Skin epidermis (tissue), 12 donors: ENCODE measurements at regions not wholly inside any gene's neighbourhood (a gene's known extent, or its start where the extent isn't known, plus 50 kb on each side); places are given as distances from the start of the nearest gene placed in this dataset.

Source experiments
- H3K27ac ChIP-seq, 21 experiments: fragments of 200-600 bp; sonication (generic) in 11 of 21; one replicate each; pipeline ENCODE4 v1.5.0; 2020; ENCODE audit warnings: mild to moderate bottlenecking in 3 of 21, inconsistent platforms in 2 of 21, moderate library complexity in 2 of 21
- H3K4me3 ChIP-seq, 7 experiments: fragments of 200-600 bp; sonication (generic) in 2 of 7; one replicate each; pipeline ENCODE4 v1.5.0; 2020; ENCODE audit warnings: inconsistent platforms in 2 of 7, mild to moderate bottlenecking in 2 of 7, moderate library complexity in 1 of 7

DNA sequence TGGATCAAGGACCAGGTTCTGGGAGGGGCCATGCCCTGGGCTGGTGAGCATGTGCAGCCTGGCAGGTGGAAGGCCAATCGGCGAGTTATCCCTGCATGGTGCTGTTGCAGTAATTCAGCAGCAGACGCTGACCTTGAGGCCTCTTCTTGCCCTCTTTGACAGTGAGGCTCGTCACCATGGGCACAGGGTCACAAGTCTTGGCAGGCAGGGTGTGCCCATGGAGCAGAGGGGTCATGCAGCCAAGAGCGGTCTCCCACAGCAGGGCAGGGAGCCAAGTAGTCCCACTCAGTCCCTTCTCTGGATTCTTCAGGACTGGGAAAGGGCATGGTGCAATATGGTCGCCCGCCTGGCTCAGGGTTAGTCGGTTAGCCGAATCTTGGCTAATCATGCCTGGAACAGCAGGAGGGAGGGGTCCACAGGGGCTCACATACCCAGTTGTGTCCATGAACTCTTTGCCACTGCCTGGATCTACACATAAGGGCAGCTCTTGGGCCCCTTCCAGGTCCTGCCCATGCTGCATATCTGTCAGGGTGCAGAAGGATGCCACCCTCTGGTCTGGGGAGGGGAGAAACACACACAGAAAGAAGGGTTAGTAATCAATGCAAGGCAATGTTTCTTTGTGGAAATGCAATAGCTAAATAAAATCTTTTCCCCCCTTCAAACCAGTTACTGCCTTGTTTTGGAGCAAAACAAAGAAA is 226.8 kb downstream of the SIPA1L2 start:
- H3K4me3 ChIP-seq: no peak overlapping the region

DNA sequence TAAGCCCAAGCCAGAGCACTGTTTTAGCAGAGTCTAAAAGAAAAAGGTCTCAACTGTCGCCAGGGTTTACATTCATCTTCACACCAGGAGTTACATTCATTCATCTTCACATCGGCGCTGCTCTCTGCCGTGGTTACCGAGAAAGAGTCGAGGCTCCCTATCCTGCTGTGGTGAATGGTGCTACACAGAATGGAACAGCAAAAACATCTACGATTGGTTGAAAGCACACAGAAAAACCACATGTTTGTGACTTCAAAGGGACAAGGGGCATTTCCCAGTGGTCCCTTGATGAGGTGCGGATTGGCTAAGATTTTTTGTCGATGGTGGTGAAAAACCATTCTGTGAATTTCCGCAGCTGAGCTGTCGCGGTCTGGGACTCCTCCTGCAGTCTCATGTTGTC is 231.1 kb downstream of the SIPA1L2 start:
- no peak overlapping the region for H3K27ac ChIP-seq
- no peak overlapping the region for H3K4me3 ChIP-seq

More for the DNA sequence above, 226.8 kb downstream of the SIPA1L2 start:
- H3K27ac ChIP-seq: no peak overlapping the region

DNA sequence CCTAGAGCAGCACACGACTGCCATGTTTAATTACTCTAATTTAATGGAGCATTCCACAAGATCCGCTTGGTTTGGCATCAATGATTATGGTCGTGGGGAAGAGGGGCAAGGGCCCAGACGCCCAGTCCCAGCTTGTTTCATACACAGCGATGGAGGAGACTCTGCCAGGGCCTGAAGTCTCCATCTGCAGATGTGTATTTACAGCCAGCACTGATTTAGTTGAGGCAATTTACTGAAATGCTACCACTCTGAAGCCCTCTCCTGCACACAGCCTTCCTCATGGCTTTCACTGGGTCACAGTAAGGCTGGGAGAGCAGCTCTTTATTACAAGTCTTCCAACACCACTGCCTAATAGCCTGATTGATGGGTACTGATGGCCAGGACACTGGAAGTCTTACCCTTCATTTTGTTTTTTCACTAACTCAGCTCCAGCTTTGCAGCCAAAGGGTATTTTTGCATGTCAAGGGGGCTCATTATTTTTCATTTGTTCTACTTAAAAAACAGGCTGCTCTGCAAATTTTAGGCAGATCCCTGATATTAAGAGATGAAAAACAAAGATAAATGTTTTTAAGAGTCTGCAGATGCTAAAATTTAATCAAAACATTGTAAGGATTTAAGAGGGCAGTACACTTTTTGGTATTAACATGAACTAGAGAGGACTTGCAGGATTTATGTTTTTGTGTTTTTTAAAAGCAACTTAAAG is 236.3 kb downstream of the SIPA1L2 start:
- Histone ChIP-seq H3K27ac (no peak overlapping the region), H3K4me3 (no peak overlapping the region)

DNA sequence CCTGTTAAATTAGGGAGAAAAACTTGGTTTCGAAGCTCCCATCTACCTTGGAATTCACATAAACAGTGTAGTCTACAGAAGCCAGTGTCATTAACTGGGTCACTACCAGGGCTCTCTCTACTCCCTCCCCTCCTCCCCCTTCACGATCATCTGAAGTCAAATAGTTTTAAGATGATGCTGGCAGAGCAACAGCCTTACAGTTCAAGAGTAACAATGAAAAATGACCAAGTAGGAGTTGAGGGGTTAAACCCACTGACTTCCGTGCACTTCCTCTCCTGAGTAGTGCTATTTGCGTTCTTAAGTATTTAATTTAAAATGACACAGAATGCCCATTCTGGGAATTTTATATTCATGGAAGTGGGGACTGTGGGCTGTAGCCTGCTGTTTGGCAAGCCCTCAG is 236.9 kb downstream of the SIPA1L2 start:
- Histone ChIP-seq H3K4me3 (no peak overlapping the region), H3K27ac (no peak overlapping the region)

DNA sequence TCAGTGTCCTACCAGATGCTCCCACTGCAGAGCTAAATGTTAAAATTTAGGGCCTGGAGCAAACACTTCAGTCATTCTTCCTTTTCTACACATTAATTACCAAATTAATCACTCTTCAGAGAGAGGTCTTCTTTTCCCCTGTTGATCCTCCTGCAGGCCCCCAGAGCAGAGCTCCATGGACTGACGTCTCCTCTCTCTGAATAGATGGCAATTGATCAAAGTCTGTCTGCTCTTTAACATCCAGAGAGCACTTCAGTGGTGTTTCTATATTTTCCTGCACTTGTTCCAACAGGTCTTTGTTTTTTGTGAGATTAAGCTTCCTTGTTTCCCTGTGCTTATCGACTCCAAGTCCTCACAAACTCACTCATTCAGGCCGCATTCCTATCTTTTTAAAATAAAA is 239.3 kb downstream of the SIPA1L2 start:
- H3K27ac ChIP-seq: no peak overlapping the region
- H3K4me3 ChIP-seq: no peak overlapping the region

DNA sequence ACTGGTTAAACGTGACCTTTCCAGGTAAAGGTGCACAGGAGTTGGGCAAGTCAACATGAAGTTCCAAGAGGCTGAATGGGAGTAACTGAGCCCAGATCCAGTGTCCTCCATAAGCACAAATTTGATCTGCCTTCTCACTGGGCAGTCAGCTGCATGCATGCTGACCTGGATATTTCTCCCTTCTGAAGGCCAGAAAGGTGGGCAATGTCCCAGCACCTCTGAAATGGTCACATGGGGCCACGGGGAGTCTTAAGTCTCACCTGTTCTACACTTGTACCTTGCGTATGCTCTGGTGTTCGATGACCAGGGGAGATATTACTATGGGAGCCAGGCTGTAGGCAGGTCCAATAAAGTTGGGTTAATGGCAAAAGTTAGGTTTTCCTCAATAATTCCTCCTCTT is 240.2 kb downstream of the SIPA1L2 start:
- no peak overlapping the region for H3K27ac ChIP-seq

DNA sequence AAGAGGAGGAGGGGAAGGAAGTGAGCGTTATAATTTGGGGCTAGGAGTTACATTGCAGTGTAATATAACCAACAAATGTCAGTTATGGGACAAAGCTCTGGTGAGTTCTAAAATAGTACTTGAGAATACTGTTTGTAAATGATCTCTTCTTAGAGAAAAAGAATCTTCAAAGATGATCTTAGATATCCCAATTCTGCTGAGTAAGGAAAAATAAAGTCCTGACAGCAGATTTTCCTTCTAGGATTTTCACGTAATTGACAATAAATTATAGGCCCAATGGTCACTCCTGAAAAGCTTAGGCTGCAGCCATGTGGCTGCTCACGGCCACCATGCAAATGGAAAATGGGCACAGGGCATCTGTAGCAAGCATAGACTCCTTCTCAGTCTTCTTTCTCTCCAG is 241.6 kb downstream of the SIPA1L2 start:
- Histone ChIP-seq H3K27ac (no peak overlapping the region), H3K4me3 (no peak overlapping the region)

More for the DNA sequence above, 240.2 kb downstream of the SIPA1L2 start:
- H3K4me3 ChIP-seq: no peak overlapping the region

DNA sequence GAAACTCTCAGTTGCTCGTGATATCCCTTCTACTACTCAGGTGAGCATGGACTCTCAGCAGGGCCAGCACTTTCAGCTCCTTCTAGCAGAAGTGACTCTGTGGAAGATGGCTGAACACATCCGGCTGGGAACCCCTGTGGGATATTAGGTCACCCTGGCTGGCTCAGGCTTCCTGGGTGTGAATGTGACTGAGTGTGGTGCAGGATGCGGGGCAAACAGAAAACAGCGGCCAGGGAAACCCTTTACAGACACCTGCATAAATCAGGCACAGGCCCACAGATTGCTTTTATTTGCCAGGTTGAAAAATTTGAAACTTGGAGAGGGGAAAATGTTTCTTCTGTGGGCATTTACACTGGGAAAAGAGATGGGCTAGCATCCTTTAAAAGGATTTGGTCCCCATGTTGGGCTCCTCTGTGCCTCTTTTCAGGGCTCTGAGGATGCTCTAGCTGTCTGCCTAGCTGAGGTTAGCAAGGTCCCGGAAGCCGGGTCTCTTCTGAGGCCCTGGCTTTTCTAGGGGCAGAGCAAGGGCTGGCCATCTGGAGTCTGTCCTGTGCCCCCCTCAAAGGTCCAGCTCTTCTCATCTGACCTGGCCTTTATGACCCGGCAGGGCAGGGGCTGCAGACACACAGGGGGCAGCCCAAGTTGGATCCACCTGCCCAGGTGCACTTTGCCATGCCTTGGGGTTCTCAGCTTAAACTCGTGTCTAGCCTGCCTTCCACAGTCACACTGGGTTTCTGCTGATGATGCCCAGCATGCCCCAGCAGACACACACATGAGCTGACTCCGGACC is 243.0 kb downstream of the SIPA1L2 start:
- H3K27ac ChIP-seq: no peak overlapping the region
- no peak overlapping the region for H3K4me3 ChIP-seq

DNA sequence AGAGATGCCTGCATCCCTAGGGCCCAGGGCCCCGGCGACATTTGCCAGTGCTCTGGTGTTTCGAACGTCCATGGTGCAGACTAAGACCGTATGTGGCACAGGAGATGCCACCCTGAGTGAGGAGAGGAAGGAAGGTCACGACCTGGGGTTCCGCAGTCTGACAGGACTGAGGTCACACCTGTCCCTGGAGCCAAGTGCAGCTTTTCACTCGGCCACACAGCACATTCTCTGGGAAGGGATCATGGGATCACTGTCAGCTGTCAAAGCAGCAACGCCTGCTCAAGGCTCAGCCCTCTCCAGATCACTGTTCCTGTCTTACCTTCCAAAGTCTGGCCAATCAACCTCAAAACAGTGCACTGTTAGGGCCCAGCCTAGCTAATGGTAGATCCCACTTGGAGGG is 243.6 kb downstream of the SIPA1L2 start:
- H3K27ac ChIP-seq: peak overlapping the region in 1 of 21 experiments; percentile 68
- no peak overlapping the region for H3K4me3 ChIP-seq

DNA sequence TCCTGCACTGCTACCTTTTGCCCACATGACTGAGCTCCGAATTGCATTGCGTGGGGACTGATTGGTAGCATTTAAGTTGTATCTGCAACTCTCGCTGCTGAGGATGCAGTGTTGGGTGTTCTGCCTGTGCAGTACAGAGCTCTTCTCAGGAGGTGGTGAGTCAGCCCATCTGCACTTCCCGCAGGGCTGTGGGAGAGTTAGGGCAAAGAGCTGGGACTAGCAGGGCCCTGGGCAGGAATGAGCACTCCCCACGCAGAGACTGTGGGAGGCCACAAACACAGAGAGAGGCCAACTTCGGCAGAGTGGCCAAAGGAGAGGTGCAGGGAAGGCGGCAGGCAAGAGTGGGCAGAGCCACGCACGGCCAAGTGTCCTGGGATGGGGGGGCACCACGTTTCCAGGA is 244.7 kb downstream of the SIPA1L2 start:
- H3K4me3 ChIP-seq: no peak overlapping the region
- H3K27ac ChIP-seq: peak overlapping the region in 5 of 21 experiments; percentile 38 to 72 (median 54)

DNA sequence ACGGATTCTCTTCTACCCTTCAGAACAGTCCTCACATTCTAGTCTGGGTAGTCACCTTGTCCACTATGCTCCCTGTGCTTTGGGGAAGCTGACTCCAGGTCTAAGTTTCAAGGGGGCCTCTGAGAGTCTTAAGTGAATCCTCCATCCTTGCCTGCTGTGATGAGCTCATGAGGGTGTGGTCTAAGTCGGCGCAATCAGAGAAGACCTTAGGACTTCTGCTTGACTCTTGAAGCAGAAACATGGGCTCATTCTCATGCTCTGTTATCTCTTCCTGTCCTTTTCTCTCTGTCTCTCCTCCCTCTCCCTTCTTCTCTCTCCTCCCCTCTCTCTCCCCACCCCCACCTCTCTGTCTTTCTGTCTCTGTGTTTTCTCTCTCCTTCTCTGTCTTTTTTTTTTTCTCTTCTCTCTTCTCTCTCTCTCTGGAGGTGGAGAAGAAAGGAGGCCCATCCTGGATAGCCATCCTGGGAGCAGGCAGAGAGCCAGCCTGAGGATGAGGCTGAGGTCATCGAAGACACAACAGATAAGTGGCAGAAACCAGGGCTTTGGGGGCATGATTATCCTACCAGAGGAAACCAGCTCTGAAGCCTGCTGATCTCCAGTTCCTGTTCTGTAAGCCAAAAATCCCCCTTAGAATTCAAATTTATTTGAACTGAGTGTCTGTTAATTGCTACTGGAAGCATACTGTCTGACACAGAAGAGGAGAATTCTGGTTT is 245.6 kb downstream of the SIPA1L2 start:
- H3K27ac ChIP-seq: peak overlapping the region in 10 of 21 experiments; percentile 6 to 72 (median 56)
- no peak overlapping the region for H3K4me3 ChIP-seq

DNA sequence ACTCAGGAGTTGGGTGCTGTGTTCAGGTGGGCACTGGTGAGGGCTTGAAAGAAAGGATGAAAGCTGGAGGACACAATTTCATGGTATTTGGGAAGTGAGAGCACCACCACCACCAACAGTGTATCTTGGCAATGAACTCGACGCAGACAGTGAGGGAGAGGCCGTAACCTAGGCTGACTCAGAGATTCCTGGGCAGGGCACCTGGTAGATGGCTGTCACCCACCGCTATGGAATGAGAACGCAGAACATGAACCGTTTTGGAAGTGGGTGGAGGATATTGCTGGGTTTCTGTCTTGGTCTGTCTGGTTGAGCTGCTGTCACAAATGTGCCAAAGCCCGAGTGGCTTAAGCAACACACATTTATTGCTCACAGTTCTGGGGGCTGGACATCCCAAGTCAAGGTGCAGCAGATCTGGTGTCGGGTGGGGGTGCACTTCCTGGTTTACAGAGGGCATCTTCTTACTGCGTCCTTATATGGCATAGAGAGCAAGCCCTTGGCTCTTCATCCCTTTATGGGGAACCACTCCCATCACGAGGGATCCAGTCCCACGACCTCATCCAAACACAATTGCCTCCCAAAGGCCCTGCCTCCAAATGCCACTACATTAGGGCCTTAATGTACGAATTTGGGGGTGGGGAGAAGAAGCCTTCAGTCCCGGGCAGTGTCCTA is 246.3 kb downstream of the SIPA1L2 start:
- no peak overlapping the region for H3K4me3 ChIP-seq

DNA sequence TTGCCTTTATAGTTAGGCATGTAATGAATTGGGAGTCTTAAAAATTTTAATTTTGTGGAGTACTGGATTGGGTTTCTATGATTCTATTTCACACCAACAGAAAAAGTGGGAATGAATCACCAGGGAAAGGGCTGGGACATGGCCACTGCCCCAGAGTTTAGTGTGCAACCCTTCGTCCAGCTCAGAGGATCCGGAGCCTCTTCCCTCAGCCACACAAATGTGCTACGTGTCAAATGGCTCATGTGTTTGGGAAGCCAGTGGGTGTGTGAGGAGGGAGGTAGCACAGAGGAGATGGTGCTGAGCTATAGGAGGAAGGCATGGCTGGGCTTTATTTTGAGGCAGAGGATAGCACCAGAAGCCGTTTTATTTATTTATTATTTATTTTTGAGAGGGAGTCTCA is 247.3 kb downstream of the SIPA1L2 start:
- Histone ChIP-seq H3K27ac (peak overlapping the region in 9 of 21 experiments; percentile 9 to 74 (median 56)), H3K4me3 (no peak overlapping the region)

More for the DNA sequence above, 246.3 kb downstream of the SIPA1L2 start:
- peak overlapping the region in 11 of 21 experiments; percentile 10 to 74 (median 43) for H3K27ac ChIP-seq

DNA sequence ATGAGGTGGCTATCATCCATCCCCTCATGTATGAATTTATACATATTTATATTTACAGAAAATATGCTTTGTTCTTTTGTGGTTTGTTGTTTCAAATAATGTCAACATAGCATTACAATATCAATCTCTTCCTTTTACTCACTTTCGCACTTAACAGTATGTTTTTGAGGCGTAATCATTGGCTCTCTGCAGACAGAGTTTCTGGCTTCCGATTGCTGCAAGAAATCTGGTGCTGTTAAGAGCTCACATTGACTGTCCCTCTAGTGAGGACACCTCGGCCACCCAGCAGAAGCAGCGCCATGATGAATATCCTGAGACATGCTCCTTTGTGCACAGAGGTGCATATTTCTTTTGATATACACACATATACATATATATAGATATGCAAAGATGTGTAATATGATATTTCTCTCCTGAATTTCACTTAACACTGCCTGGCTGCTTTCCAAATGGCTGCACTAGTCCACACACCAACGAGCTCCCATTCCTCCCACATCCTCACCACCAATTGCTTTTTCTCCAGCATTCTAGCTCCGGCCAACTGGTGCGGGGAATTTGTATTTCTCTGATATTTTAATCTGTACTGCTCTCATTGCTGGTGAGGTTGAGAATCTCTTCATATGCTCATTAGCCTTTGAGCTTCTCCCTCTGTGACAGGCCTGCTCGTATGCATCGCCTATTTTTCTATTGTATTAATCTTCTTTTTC is 248.4 kb downstream of the SIPA1L2 start:
- no peak overlapping the region for H3K4me3 ChIP-seq
- no peak overlapping the region for H3K27ac ChIP-seq

DNA sequence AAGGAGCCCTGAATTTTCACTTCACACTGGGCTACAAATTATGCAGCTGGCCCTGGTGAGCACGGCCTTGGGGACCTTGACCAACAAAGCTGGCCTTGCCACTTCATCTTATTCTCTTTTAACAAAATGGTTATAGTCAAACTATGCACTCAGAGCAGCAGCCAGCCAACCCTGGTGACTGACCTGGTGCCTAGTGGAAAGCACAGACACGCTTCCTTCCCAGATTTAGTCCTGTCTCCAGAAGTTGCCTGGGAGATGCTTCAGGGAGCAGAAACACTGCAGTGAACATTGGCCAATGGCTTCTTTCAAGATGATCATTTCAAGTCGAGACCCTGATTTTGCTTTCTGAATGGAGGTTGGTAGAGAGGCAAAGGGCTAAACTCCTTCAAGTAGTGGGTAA is 249.3 kb downstream of the SIPA1L2 start:
- Histone ChIP-seq H3K27ac (no peak overlapping the region), H3K4me3 (no peak overlapping the region)

DNA sequence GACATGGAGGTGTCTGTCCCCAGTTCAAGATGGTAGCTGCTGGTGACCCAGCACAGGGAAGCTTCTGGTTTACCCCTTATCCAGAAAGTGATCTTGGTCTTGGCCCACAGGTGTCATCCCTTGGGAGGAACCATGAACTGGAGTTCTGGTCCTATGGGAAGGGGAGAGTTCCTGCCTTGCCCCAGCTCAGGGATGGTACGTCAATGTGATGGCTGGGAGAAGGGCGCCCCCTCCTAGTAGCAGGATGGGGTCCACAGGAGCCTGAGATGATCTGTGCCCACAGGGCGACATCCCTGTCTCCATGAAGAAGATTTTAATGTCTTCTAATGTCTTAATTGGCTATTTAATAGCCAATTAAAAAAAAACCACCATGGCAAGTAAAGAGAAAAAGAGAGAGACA is 249.8 kb downstream of the SIPA1L2 start:
- no peak overlapping the region for H3K4me3 ChIP-seq
- H3K27ac ChIP-seq: no peak overlapping the region

DNA sequence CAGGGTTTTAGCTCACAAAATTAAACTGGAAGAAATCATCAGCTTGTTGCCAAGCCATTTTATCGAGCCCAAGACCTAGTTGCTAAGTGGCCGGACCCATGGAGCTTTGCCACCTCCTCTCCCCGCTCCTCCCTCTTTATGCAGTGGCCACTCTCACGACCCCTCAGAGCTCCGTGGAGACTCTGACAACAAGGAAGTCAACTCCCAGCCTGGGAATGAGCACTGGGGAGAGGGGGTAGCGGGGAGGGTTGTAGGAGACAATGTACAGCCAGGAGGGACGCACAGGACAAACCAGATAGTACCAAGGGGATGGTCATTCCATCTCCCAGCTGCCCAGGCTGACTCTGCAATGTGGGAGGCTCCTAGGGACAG is 250.9 kb downstream of the SIPA1L2 start:
- Histone ChIP-seq H3K27ac (peak overlapping the region in 7 of 21 experiments; percentile 4 to 76 (median 29)), H3K4me3 (no peak overlapping the region)

DNA sequence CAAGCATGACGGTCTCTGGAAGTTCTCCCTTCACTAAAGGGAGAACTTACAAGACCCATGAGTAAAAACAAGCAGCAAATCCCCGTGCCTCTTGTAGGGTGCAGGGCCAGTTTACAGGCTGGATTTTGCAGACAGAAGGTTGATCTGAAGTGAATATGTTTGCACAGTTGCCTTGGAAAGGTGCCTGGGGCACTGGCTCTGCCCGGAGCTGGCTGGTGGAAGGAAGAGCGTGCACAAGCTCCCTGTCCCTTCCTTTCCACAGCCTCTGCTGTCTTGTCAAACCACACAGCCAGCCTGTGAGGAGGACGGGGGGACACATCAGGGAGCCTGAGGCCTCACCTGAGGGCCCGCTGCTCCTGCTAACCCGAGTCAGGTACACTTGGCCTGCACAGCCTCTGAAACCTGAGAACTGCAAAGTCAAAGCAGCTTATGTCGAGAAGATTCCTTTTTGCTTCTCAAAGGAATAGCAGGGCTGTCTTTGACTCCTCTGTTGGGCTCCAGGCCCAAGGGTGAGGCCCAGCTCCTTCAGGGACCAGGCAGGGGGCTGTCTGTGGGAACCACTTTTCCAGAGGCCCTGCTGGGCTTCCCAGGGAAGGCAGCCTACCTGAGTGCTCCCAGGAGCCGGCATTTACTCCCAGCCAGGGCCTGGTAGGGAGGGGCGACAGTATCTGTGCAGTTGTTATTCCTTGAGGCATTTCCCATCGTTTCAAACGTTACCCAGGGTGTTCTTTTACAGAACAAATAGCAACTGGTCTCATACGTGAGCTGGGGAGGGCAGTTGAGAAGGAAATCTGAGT is 251.5 kb downstream of the SIPA1L2 start:
- H3K27ac ChIP-seq: peak overlapping the region in 11 of 21 experiments; percentile 4 to 76 (median 41)
- no peak overlapping the region for H3K4me3 ChIP-seq
